HG02970 (cell line): ENCODE measurements at regions not wholly inside any gene's neighbourhood (a gene's known extent, or its start where the extent isn't known, plus 50 kb on each side); places are given as distances from the start of the nearest gene placed in this dataset.

ENCODE experiments used
- ATAC-seq: cut with Tn5 transposase; IDR thresholded peaks from one replicate; pipeline ENCODE4 v1.9.1; 2021; ENCODE audit warnings: mild to moderate bottlenecking, moderate library complexity, moderate number of reproducible peaks; ENCODE audit not compliant: unreplicated experiment, low FRiP score

- ATAC-seq = no peak
Measured at GRCh38 chr10:2982146-2982545, 85.2 kb upstream of the PFKP start.

- ATAC-seq = no peak
Measured at GRCh38 chr10:2981361-2981801, 86.0 kb upstream of the PFKP start.

- no peak for ATAC-seq
Measured at GRCh38 chr10:2980791-2981360, 86.5 kb upstream of the PFKP start.

- no peak for ATAC-seq
Measured at GRCh38 chr10:2980116-2980515, 87.2 kb upstream of the PFKP start.

GRCh38 chr10:2979306-2979705 is 88.0 kb upstream of the PFKP start:
- no peak for ATAC-seq

- no peak for ATAC-seq
Measured at GRCh38 chr10:2978574-2979273, 88.6 kb upstream of the PFKP start.

GRCh38 chr10:2978111-2978510 is 89.2 kb upstream of the PFKP start:
- ATAC-seq = no peak

GRCh38 chr10:2974503-2975207 is 92.7 kb upstream of the PFKP start:
- ATAC-seq = no peak

GRCh38 chr10:2974083-2974482 is 93.3 kb upstream of the PFKP start:
- no peak for ATAC-seq

- no peak for ATAC-seq
Measured at GRCh38 chr10:2972810-2973209, 94.5 kb upstream of the PFKP start.

GRCh38 chr10:2972216-2972615 is 95.1 kb upstream of the PFKP start:
- no peak for ATAC-seq

- no peak for ATAC-seq
Measured at GRCh38 chr10:2970190-2970823, 97.0 kb upstream of the PFKP start.

GRCh38 chr10:2968401-2969058 is 98.8 kb upstream of the PFKP start:
- ATAC-seq = no peak

GRCh38 chr10:2966134-2966533 is 101.2 kb upstream of the PFKP start:
- no peak for ATAC-seq

- ATAC-seq = no peak
Measured at GRCh38 chr10:2964632-2965296, 102.6 kb upstream of the PFKP start.

GRCh38 chr10:2963889-2964631 is 103.3 kb upstream of the PFKP start:
- ATAC-seq = no peak

GRCh38 chr10:2962194-2962593 is 105.2 kb upstream of the PFKP start:
- no peak for ATAC-seq

- ATAC-seq = no peak
Measured at GRCh38 chr10:2958659-2959058, 108.7 kb upstream of the PFKP start.

- ATAC-seq = no peak
Measured at GRCh38 chr10:2957785-2958184, 109.6 kb upstream of the PFKP start.

- no peak for ATAC-seq
Measured at GRCh38 chr10:2955064-2955463, 112.3 kb upstream of the PFKP start.
